ENCODE measurements at regions not wholly inside any gene's neighbourhood (a gene's known extent, or its start where the extent isn't known, plus 50 kb on each side); places are given as distances from the start of the nearest gene placed in this dataset.
"Not testable (repeated sequence)": the region's sequence is repeated elsewhere in the genome, so short reads cannot be mapped to it uniquely, and the experiment has no call there.

DNA sequence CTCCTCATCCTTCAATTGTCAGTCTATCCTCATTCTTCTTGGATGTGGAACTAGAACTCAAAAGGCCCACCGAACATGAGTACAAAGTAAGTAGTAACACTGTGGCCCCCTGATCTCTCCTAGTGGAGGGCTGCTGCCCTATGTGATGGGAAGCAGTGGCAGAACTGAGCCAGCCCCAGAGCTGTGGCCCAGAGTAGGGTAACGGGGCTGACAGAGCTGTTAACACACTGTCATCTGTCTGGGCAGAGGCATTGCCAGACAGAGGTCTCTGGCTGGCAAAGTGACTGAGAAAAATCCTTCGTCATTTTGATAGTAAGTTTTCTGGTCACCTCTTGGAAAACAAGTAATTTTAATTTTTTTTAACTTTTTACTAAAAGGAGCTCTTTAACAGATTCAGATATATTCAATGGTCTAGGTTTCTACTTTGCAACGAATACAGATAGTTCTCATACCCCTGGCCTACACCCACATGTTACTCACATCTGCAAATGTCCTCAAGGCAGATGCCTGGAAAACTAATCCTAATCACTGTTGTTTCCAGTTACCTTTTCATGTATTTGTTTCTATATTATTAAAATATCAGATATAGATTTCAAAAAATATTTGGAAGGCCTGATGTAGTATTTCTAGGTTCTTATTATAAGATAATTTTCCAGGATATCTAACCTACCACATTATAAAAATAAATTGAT, 588.7 kb downstream of the CPS1 start:
- DNase-seq: no peak

DNA sequence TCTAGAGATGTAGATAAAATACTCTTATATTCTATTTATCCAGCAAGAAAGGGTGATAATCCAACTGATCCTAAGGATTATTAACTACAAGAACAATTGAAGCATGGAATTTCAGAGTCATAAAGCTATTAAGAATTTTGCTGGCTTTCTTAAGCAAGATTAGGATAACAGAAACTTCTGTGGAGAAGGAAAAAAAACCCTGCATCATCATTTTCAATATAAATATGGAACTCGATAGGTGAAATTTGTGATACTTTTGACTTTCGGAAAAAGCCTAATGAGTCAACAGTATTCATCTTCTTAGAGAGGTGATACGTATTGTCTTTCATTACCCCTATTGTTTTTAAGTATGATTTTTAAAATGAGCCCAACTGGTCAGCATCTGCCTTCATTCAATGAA, 593.3 kb downstream of the CPS1 start:
- no peak for DNase-seq

DNA sequence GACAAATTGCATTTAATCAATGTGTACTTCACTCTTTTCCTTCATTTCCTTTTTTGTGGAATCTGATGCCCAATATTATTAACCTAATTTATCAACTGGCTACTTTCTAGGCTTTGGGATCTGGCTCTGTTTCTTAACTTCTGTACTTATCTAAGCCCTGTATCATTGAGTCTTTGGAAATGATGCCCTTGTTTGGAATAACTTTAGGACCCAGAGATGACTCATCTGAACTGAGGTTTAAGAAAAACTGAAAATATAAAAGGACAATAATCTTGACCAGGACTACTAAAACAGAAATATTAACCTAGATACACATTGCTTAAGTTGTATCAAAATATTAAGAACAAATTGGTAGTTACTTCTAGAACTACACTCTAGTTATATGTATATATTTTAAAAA, 600.8 kb downstream of the CPS1 start:
- no peak for DNase-seq

DNA sequence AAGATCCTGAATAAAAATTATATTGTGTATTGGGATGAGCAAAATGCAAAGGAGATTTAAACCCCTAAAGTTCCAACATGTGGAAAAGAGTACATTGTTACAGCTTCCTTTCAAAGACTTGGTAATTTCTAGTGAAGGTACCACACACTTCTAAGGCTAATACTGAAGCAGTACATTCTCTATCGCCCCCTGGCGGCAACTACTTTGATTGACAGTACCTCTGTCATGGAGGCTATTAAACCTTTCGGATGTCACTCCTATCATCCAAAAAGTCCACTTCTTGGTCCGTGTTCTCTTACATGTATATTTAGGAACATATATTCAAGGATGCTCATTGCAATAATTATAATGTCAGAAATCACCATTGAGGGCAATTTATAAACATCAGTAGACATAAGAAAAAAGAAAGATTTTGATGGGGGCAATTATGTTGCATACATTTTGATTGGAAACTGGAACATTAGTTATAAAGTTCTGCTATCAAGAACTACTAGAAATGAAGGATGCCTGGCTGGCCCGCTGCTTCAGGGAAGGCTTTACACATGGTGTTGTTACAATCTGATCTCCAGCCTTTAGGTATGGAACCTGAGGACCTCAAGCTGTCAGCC, 601.6 kb downstream of the CPS1 start:
- peak; percentile 51 for DNase-seq

DNA sequence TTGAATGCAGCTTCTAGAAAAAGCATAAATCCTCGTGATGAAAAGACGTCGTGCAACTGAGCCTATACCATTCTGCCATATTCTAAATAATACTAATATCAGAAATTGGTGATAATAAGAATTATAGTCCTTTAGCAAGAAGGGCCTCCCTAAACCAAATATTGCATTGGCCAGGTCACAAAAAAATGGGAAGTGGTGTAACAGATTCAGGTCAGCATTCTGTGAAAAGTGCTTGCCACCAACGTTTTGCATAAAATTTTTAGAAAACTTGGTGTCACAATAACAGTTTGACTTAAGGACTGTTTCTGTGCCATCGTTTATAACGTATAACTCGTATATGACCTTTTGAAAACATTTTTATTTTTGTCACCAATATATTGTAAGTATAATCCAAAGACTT, 603.6 kb downstream of the CPS1 start:
- DNase-seq: no peak

DNA sequence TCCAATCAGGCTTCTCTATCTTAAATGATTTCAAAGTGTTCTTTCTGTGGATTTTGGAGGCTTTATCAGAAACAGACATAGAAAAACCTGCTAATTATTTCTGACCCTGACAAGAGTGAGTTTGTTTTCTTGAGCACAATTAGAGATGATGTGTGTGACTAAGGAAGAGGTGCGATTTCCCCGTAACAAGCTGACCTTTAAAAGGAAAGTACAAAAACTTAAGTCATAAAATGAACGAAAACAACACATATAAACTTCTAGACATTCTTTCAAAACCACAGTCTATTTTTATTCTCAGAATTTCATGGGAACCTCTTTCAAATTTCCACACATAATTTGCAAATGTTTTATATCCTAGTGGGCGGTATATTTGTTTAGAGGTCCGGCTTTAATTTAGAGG, 604.8 kb downstream of the CPS1 start:
- no peak for DNase-seq

DNA sequence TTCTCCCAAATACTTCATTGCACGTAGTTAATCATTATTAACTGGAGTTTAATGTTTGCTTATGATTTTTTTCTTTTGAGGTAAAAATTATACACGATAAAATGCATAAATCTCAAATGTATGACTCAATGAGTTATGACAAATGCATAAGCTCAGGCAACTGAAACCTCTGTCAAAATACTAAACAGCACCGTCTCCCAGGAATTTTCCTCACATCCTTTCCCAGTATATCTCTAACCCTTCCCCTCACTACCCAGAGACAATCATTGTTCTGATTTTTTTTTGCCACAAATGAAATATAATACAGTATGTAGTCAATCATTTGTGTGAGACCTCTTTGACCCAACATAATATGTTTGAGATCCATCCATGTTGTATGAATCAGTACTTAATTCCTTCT, 606.5 kb downstream of the CPS1 start:
- no peak for DNase-seq

DNA sequence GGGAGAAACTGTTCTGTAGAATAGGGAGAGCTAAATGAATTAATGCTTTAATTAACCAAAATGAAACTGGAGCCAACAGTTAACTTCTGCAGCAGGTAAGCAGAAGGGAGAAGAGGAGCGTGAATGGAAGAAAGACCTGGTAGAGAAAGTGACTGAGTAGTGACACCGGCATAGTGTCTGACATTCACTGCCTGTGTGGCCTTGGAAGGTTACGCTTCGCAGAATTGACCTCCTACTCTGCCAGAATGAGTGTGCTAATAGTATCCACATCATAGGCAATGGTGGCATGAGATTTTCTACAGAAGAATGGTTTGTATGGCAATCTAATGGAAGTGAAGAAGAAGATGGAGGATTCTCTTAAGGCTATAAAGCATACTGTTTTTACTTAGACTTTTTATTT, 614.4 kb downstream of the CPS1 start:
- DNase-seq: no peak

DNA sequence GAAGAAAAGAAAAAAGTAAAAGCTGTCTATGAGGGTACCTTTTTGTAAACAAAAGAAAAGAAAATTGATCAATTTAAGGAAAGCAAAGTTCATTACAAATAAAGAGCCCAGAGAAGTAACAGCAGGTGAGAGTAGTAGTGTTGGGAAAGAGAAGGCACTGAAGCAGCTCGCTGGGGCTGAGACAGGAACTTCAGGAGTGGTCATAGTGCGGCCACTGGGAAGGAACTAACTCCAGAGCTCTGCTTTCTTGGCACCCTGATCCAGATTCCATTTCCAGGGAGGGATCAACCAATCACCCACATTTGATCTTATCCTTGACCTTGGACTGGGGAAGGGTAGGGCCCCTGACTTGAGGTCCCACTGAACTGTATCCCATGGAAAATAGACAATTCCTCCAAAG, 617.6 kb downstream of the CPS1 start:
- no peak for DNase-seq

DNA sequence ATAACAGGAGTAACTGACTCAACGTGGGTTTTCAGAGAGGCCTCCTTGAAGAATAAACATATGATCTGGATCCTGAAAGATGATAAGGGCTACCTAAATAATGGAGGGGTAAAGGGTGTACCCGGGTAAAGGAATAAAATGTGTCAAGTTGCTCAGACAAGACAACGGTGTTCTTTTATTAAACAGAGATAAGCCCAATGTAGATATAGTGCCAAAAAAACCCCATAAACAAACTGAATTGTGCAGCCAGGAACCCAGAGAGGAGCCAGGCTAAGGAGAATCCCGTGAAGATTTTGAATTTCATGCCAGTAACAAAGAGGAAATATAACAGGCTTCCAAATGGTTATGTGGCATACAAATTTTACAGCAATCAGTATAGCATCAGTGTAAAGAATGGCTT, 618.2 kb downstream of the CPS1 start:
- no peak for DNase-seq

DNA sequence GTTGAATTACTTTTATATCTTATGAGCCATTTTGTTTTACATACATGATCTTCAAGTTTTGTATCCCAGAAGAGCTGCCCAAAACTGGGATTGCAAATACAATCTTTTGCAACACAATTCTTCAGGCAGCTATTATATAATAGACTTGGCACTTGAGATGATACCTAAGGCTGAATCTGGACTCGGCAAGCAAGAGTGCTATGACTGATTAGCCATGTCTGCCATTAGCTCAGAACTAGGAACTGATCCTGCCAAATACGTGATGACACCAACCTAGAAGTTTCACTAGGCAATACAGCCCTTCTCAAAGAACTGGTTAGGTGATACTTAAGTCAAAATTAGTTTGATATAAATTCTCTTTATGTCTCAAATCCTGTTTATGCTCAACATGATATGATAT, 619.6 kb downstream of the CPS1 start:
- DNase-seq: no peak

DNA sequence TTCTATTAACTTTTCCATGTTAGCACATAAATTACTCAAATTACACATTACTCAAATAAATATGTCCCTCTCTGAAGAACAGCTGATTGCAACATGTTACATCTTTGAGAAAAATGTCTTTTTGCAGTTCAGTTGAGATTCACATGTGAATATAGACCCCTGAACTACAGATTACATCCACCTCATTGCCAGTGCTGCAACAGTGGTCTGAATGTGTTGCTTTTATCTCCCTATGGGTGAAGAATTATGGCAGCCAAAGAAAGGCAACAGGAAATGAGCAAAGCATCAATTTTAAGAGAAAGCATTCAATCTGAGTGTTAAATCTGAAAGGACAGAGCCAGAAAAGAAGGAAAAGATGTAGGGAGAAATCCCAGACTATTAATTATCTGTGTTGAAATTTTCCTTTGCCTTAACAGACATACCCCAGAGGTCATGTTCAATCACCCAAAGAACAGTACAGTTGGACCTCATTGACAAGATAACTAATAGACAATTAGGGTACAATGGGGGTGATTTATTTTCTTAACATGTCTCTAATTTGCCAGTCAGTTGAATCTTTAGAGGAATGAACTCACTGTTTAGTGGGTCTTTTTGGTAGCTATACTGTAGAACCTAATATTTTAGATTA, 620.2 kb downstream of the CPS1 start:
- DNase-seq: no peak

DNA sequence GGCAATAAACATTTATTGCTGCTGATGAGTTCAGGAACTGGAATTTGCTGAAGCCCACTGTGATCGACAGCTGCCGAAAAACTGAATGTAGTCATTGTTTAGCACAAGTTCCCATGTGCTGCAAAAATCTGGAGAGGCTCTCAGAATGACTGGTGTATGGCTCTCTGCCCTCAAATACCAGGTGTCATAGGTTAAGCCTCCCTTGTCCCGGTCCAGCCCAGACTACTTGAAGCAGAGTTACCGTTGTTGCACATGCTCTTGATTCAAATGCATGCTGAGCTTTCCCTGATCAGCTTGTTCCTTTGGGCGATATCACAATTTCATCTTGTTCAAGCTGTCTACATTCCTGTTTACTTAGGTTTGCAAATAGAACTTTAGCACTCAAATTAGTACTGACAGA, 625.2 kb downstream of the CPS1 start:
- no peak for DNase-seq

DNA sequence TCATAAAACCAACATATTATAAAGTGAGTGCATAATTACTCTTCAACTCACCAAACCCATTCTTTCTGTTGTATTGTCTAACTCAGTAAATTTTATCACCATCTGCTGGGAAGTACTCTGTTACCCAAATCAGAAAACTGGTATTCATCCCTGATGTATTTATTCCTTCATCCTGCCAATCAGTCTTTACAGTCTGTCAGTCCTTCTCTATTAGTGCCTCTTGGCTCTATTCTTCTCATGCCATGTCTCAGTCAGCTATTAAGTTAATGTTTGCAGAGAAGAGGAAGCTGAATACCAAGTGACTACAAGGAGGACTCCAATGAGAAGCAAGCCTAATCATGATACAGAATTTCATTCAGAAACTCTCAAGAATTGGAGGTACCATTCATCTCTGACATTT, 631.2 kb downstream of the CPS1 start:
- no peak for DNase-seq

DNA sequence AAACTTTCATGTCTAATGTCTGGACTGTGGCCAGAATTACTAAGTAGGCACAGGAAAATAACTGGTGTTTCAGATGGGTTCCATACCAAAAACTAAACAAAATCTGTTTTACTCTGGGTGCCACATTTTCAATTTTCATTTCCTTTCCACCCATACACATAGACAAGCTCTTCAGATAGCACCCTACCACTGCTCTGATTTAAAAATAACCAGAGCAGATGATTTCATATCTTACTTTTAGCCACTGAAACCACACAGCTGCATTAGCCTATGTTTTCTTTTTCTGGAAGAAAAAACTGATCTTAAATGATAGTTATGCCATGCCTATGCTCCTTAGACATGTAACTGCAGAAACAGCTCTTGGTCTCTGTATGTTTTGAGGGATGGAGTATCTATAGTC, 647.6 kb downstream of the CPS1 start:
- no peak for DNase-seq

DNA sequence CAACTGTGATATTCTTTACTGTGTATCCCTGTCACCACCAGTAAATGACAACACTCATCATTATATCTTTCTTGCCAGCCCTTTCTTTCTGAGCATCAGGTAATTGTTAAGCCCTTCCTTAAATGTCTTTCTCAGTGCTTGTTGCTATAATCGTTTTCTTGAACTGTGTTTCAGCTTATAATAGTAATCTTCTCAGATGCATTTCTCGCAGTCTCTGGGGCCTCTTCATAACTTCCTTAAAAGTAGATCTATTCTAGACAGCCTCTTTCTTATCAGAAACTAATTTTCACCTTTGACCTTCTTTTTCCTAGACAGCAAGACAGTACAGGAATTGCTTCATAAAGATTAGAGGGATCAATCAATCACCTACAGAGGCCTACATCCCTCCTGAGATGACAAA, 648.1 kb downstream of the CPS1 start:
- no peak for DNase-seq

DNA sequence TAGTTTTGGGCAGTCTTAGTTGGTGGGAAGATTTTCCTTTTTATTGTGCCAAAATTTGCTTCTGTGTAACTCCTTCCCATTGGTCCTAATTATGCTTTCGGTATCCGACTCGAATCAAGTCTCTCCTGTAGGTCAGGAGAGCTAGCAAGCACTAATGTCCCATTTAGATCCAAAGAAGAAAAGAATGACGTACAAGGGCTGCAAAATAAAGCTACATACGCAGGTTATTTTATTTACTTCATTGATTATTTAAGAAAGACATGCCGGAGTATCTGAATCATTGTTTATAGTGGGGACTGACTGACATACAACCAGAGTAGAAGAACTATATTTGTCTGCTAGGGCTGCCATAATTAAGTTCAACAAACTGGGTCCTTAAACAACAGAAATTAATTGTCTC, 648.5 kb downstream of the CPS1 start:
- no peak for DNase-seq

DNA sequence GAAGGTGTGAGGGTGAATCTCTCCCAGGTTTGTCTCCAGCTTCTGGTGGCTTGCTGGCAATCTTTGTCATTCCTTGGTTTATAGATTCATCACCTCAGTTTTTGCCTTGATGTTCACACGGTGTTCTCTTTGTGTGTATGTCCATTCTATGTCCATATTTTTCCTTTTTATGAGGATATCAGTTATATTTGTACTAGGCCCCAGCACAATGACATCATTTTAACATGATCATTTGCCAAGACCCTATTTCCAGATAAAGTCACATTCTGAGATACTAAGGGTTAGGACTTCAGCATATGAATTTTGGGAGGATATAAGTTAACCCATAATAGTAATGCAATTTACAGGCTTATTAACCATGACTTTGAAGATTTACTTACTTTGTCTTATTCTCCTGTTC, 649.0 kb downstream of the CPS1 start:
- DNase-seq: no peak

DNA sequence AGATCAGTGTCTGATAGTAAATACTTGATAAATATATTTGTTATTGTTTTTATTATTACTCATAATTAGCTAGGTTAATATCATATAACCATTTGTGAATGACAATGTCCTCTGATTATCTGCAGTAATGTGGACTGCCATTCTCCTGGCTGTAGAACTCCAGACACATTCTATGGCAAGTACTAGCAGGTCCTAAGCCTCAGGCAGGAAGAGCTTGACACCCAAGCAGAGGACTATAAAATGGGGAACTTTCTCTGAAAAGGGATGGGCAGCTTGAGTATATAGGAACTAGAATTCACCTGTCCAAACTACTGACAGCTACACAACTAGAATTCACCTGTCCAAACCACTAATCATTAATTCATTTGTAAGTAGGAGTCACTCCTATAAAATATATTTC, 649.4 kb downstream of the CPS1 start:
- no peak for DNase-seq

DNA sequence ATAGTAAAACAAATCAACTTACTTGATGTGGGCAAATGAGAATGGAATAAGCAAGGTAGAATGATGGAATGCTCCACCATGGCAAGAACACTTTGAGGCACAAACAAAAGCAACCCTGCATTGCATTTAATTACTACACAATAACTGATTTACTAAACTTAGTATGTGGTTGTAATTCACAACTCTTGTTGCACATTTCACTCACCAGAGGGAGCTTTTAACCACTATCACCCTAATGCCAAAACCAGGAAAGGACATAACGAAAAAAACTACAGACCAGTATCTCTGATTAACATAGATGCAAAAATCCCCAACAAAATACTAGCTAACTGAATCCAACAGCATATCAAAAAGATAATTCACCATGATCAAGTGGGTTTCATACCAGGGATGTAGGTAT, 659.8 kb downstream of the CPS1 start:
- DNase-seq: no peak

DNA sequence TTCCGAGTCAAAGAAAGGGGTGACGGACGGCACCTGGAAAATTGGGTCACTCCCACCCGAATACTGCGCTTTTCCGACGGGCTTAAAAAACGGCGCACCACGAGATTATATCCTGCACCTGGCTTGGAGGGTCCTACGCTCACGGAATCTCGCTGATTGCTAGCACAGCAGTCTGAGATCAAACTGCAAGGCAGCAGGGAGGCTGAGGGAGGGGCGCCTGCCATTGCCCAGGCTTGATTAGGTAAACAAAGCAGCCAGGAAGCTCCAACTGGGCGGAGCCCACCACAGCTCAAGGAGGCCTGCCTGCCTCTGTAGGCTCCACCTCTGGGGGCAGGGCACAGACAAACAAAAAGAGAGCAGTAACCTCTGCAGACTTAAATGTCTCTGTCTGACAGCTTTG, 663.1 kb downstream of the CPS1 start:
- not testable (repeated sequence) for DNase-seq

DNA sequence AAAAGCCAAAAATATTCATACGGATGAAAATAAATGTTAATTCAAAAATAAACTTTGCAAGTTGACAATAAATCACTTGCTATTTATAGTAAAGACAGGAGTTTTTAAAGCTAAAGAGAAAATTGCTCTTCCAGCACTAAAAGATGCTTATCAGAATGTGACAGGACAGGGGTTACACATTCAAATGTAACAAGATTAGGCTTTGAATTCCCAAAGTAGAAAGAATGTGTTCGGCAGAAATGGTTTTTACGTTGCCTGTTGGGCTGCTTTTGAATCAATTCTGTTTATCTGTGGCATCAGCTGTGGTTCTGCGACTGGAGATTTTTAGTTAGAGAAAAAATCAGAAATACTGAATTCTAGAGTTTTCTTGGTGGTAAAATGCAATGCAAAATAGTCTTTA, 669.4 kb downstream of the CPS1 start:
- no peak for DNase-seq

DNA sequence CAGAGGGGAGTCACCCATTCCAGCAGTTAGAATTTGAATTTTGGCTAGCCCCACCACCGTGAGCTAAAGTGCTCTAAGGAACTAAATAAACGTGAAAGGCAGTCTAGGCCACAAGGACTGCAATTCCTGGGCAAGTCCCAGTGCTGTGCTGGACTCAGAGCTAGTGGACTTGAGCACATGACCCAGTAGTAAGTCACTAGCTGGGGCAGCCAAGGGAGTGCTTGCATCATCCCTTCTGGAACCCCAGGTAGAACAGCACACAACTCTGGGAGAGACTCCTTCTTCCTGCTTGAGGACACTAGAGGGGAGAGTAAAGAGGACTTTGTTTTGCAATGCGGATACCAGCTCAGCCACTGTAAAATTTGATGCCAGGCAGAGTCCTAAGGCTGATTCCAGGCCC, 672.2 kb downstream of the CPS1 start:
- DNase-seq: no peak

DNA sequence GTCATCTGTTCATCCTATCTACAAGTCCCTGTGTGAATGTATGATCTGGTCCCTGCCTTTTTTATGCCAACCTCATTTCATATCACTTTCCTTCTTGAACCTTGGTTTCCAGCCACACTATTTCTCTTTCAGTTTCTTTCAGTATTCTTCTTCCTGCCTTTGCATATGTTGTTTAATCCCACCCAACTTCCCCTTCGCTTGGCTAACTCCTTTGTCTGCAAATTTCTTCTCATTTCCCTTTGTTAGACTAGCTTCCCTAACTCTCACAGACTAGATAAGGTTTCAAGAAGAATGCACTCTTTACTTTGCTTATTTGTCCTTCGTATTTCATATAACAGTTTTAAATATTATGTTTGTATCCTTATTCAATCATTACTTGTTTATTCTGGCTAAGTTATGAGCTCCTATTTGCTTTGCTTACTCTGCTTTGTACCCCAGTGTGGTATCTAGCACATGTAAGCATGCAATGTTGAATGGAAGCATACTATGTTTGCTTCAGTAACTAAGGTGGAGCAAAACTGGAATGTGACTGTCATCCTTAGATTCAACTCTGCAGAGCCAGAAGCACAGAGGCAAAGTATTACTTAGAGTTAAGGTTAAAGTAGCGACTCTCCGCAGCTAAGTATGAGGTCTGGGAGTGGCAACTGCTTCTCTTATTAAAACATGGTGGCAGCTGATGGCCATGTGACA, 681.3 kb downstream of the CPS1 start:
- no peak for DNase-seq

Measured in CD4-positive, alpha-beta T cell treated with Interleukin-10 for 1 hour (primary cell).